ENCODE measurements at regions not wholly inside any gene's neighbourhood (a gene's known extent, or its start where the extent isn't known, plus 50 kb on each side); places are given as distances from the start of the nearest gene placed in this dataset.
"Not testable (repeated sequence)": the region's sequence is repeated elsewhere in the genome, so short reads cannot be mapped to it uniquely, and the experiment has no call there.

- TF ChIP-seq CTCF (conservative IDR thresholded peaks at IDR 0.05; ENCODE audit: low read depth, low read length); EZH2 (IDR thresholded peaks at IDR 0.05; ENCODE audit: low read length, unreplicated experiment): not testable (repeated sequence)
Observed at GRCh38 chr2:234792096-234792495, 159.7 kb upstream of the SH3BP4 start.
